ENCODE measurements at regions not wholly inside any gene's neighbourhood (a gene's known extent, or its start where the extent isn't known, plus 50 kb on each side); places are given as distances from the start of the nearest gene placed in this dataset.

- TF ChIP-seq ZNF407 (CRISPR knock-in tag; IDR thresholded peaks at IDR 0.05; ENCODE audit: not compliant biosample characterization) = no peak
- TF ChIP-seq YEATS4 (CRISPR knock-in tag; IDR thresholded peaks at IDR 0.05; ENCODE audit: borderline replicate concordance) = no peak
- TF ChIP-seq ZFP1 (CRISPR knock-in tag; IDR thresholded peaks at IDR 0.05) = no peak
- TF ChIP-seq ZSCAN20 (CRISPR knock-in tag; IDR thresholded peaks at IDR 0.05; ENCODE audit: borderline replicate concordance) = no peak
- no peak for TF ChIP-seq ZNF101 (CRISPR knock-in tag; IDR thresholded peaks at IDR 0.05; ENCODE audit: borderline replicate concordance, low read depth)
- no peak for TF ChIP-seq HHEX (CRISPR knock-in tag; IDR thresholded peaks at IDR 0.05)
- TF ChIP-seq IRF1 (CRISPR knock-in tag; IDR thresholded peaks at IDR 0.05; ENCODE audit: low read depth) = no peak
Observed at GRCh38 chr1:29687166-29687565, 450.8 kb downstream of the PTPRU start (continued).
